GM21526 (cell line): ENCODE measurements at regions not wholly inside any gene's neighbourhood (a gene's known extent, or its start where the extent isn't known, plus 50 kb on each side); places are given as distances from the start of the nearest gene placed in this dataset.

ENCODE experiments used
- ATAC-seq: cut with Tn5 transposase; IDR thresholded peaks from one replicate; pipeline ENCODE4 v1.9.1; 2021; ENCODE audit warnings: moderate library complexity; ENCODE audit not compliant: unreplicated experiment, low FRiP score

GRCh38 chr6:134866563-134866962, 83.3 kb downstream of the ALDH8A1 start:
- ATAC-seq: no peak

- no peak for ATAC-seq
Observed at GRCh38 chr6:134864558-134864957, 85.3 kb downstream of the ALDH8A1 start.

GRCh38 chr6:134863763-134864510, 86.0 kb downstream of the ALDH8A1 start:
- ATAC-seq: no peak

- no peak for ATAC-seq
Observed at GRCh38 chr6:134854366-134854765, 95.5 kb downstream of the ALDH8A1 start.

GRCh38 chr6:134853111-134854055, 96.5 kb downstream of the ALDH8A1 start:
- no peak for ATAC-seq

GRCh38 chr6:134851548-134851947, 98.4 kb downstream of the ALDH8A1 start:
- ATAC-seq: no peak

- no peak for ATAC-seq
Observed at GRCh38 chr6:134850721-134851305, 99.1 kb downstream of the ALDH8A1 start.

- no peak for ATAC-seq
Observed at GRCh38 chr6:134849920-134850447, 99.9 kb downstream of the ALDH8A1 start.

GRCh38 chr6:134848076-134848475, 101.8 kb downstream of the ALDH8A1 start:
- ATAC-seq: no peak

- ATAC-seq: no peak
Observed at GRCh38 chr6:134846865-134847264, 103.0 kb downstream of the ALDH8A1 start.

- no peak for ATAC-seq
Observed at GRCh38 chr6:134846031-134846430, 103.9 kb downstream of the ALDH8A1 start.

GRCh38 chr6:134844120-134844519, 105.8 kb downstream of the ALDH8A1 start:
- no peak for ATAC-seq

GRCh38 chr6:134840086-134840867, 109.6 kb downstream of the ALDH8A1 start:
- ATAC-seq: no peak

- ATAC-seq: no peak
Observed at GRCh38 chr6:134835993-134836392, 113.9 kb downstream of the ALDH8A1 start.

- no peak for ATAC-seq
Observed at GRCh38 chr6:134830940-134831339, 119.0 kb downstream of the ALDH8A1 start.

GRCh38 chr6:134830194-134830593, 119.7 kb downstream of the ALDH8A1 start:
- ATAC-seq: no peak

GRCh38 chr6:134828641-134829040, 121.3 kb downstream of the ALDH8A1 start:
- ATAC-seq: no peak

- ATAC-seq: peak; percentile 60
Observed at GRCh38 chr6:134826889-134827737, 122.8 kb downstream of the ALDH8A1 start.

GRCh38 chr6:134823710-134824034, 126.2 kb downstream of the ALDH8A1 start:
- ATAC-seq: no peak
